H1 (cell line): ENCODE measurements at regions not wholly inside any gene's neighbourhood (a gene's known extent, or its start where the extent isn't known, plus 50 kb on each side); places are given as distances from the start of the nearest gene placed in this dataset.

Experiments used
- CBX5 ChIP-seq: fragments of 300-800, 300-1000 bp; sonication (generic); IDR thresholded peaks from 2 replicates; pipeline ENCODE4 v1.7.1; 2016; ENCODE audit warnings: antibody characterized with exemption, low read length, low read depth
- CBX8 ChIP-seq: fragments of 300-800, 300-1000 bp; sonication (generic); IDR thresholded peaks from 2 replicates; pipeline ENCODE4 v1.7.1; 2016; ENCODE audit warnings: low read depth, low read length, borderline replicate concordance
- CEBPB ChIP-seq: IDR thresholded peaks from 2 replicates; pipeline ENCODE4 v1.6.1; 2012; ENCODE audit warnings: low read depth, low read length
- CTBP2 ChIP-seq: IDR thresholded peaks from 2 replicates; pipeline ENCODE4 v1.7.0; 2011; ENCODE audit warnings: borderline replicate concordance, mild to moderate bottlenecking, moderate library complexity, mixed read lengths, low read length; ENCODE audit not compliant: insufficient read depth, insufficient read length
- EGR1 ChIP-seq: IDR thresholded peaks from 2 replicates; pipeline ENCODE4 v1.6.1; 2011; ENCODE audit warnings: low read depth, low read length, borderline replicate concordance
- FOSL1 ChIP-seq: IDR thresholded peaks from 2 replicates; pipeline ENCODE4 v1.6.1; 2011; ENCODE audit warnings: mild to moderate bottlenecking, low read depth, low read length, moderate library complexity; ENCODE audit not compliant: insufficient read depth
- NRF1 ChIP-seq: IDR thresholded peaks from 2 replicates; pipeline ENCODE4 v1.6.1; 2011; ENCODE audit warnings: mild to moderate bottlenecking, low read depth, low read length, improper control_type of control experiment
- RBBP5 ChIP-seq: IDR thresholded peaks from 2 replicates; pipeline ENCODE4 v1.7.1; 2012; ENCODE audit warnings: low read depth, mild to moderate bottlenecking, inconsistent platforms, low read length, moderate library complexity, borderline replicate concordance
- SAP30 ChIP-seq: fragments of 300-600 bp; sonication (generic); IDR thresholded peaks from 2 replicates; pipeline ENCODE4 v1.7.1; 2012; ENCODE audit warnings: low read length, moderate library complexity, mild to moderate bottlenecking, inconsistent platforms; ENCODE audit not compliant: insufficient read depth, insufficient replicate concordance
- SIX5 ChIP-seq: IDR thresholded peaks from 2 replicates; pipeline ENCODE4 v1.6.1; 2011; ENCODE audit warnings: mild to moderate bottlenecking, low read depth, low read length
- TF ChIP-seq, protein P1 (sequence below): fragments of 300-600 bp; sonication (generic); IDR thresholded peaks from 2 replicates; pipeline ENCODE4 v1.7.1; 2012; ENCODE audit warnings: low read length, moderate library complexity, mild to moderate bottlenecking, inconsistent platforms; ENCODE audit not compliant: insufficient replicate concordance
- TF ChIP-seq, protein P2 (sequence below): IDR thresholded peaks from 2 replicates; pipeline ENCODE4 v1.6.1; 2011; ENCODE audit warnings: low read depth, mild to moderate bottlenecking, low read length; ENCODE audit not compliant: insufficient read depth

DNA sequence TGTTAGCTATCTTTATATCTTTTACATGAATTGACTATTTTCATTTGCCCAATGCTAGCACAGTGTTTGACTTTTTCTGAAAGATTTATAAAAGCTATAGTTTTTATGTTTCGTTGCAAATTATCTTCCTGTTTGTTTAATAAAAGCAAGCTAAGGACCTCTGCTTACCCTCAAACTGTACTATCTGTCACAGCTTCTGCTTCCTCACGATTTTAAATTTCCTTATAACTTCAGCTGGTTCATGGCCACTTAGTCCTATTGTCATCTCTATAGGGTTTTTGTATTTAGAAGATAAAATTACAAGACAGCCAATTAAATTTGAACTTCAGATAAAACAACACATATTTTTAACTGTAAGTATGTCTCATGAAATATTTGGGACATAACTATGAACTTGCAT, 494.0 kb downstream of the PDGFC start (continued):
- TF ChIP-seq, protein P1, sequence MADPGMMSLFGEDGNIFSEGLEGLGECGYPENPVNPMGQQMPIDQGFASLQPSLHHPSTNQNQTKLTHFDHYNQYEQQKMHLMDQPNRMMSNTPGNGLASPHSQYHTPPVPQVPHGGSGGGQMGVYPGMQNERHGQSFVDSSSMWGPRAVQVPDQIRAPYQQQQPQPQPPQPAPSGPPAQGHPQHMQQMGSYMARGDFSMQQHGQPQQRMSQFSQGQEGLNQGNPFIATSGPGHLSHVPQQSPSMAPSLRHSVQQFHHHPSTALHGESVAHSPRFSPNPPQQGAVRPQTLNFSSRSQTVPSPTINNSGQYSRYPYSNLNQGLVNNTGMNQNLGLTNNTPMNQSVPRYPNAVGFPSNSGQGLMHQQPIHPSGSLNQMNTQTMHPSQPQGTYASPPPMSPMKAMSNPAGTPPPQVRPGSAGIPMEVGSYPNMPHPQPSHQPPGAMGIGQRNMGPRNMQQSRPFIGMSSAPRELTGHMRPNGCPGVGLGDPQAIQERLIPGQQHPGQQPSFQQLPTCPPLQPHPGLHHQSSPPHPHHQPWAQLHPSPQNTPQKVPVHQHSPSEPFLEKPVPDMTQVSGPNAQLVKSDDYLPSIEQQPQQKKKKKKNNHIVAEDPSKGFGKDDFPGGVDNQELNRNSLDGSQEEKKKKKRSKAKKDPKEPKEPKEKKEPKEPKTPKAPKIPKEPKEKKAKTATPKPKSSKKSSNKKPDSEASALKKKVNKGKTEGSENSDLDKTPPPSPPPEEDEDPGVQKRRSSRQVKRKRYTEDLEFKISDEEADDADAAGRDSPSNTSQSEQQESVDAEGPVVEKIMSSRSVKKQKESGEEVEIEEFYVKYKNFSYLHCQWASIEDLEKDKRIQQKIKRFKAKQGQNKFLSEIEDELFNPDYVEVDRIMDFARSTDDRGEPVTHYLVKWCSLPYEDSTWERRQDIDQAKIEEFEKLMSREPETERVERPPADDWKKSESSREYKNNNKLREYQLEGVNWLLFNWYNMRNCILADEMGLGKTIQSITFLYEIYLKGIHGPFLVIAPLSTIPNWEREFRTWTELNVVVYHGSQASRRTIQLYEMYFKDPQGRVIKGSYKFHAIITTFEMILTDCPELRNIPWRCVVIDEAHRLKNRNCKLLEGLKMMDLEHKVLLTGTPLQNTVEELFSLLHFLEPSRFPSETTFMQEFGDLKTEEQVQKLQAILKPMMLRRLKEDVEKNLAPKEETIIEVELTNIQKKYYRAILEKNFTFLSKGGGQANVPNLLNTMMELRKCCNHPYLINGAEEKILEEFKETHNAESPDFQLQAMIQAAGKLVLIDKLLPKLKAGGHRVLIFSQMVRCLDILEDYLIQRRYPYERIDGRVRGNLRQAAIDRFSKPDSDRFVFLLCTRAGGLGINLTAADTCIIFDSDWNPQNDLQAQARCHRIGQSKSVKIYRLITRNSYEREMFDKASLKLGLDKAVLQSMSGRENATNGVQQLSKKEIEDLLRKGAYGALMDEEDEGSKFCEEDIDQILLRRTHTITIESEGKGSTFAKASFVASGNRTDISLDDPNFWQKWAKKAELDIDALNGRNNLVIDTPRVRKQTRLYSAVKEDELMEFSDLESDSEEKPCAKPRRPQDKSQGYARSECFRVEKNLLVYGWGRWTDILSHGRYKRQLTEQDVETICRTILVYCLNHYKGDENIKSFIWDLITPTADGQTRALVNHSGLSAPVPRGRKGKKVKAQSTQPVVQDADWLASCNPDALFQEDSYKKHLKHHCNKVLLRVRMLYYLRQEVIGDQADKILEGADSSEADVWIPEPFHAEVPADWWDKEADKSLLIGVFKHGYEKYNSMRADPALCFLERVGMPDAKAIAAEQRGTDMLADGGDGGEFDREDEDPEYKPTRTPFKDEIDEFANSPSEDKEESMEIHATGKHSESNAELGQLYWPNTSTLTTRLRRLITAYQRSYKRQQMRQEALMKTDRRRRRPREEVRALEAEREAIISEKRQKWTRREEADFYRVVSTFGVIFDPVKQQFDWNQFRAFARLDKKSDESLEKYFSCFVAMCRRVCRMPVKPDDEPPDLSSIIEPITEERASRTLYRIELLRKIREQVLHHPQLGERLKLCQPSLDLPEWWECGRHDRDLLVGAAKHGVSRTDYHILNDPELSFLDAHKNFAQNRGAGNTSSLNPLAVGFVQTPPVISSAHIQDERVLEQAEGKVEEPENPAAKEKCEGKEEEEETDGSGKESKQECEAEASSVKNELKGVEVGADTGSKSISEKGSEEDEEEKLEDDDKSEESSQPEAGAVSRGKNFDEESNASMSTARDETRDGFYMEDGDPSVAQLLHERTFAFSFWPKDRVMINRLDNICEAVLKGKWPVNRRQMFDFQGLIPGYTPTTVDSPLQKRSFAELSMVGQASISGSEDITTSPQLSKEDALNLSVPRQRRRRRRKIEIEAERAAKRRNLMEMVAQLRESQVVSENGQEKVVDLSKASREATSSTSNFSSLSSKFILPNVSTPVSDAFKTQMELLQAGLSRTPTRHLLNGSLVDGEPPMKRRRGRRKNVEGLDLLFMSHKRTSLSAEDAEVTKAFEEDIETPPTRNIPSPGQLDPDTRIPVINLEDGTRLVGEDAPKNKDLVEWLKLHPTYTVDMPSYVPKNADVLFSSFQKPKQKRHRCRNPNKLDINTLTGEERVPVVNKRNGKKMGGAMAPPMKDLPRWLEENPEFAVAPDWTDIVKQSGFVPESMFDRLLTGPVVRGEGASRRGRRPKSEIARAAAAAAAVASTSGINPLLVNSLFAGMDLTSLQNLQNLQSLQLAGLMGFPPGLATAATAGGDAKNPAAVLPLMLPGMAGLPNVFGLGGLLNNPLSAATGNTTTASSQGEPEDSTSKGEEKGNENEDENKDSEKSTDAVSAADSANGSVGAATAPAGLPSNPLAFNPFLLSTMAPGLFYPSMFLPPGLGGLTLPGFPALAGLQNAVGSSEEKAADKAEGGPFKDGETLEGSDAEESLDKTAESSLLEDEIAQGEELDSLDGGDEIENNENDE, result no peak
- TF ChIP-seq CBX5 (no peak), NRF1 (no peak), RBBP5 (no peak), SIX5 (no peak), CTBP2 (no peak), SAP30 (no peak), CEBPB (no peak), FOSL1 (no peak), EGR1 (no peak), CBX8 (no peak)
- TF ChIP-seq, protein P2, sequence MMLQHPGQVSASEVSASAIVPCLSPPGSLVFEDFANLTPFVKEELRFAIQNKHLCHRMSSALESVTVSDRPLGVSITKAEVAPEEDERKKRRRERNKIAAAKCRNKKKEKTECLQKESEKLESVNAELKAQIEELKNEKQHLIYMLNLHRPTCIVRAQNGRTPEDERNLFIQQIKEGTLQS, result no peak
